GM19438 (cell line): ENCODE measurements at regions not wholly inside any gene's neighbourhood (a gene's known extent, or its start where the extent isn't known, plus 50 kb on each side); places are given as distances from the start of the nearest gene placed in this dataset.
A peak's percentile ranks its signal among the peaks of the same experiment; 100 is the strongest.

Experiments used
- ATAC-seq: cut with Tn5 transposase; IDR thresholded peaks from one replicate; pipeline ENCODE4 v1.9.1; 2021; ENCODE audit warnings: low read depth; ENCODE audit not compliant: unreplicated experiment

- ATAC-seq: no peak
Observed at GRCh38 chr6:105781915-105782314, 304.2 kb upstream of the PRDM1 start.

- no peak for ATAC-seq
Observed at GRCh38 chr6:105781248-105781647, 304.9 kb upstream of the PRDM1 start.

DNA sequence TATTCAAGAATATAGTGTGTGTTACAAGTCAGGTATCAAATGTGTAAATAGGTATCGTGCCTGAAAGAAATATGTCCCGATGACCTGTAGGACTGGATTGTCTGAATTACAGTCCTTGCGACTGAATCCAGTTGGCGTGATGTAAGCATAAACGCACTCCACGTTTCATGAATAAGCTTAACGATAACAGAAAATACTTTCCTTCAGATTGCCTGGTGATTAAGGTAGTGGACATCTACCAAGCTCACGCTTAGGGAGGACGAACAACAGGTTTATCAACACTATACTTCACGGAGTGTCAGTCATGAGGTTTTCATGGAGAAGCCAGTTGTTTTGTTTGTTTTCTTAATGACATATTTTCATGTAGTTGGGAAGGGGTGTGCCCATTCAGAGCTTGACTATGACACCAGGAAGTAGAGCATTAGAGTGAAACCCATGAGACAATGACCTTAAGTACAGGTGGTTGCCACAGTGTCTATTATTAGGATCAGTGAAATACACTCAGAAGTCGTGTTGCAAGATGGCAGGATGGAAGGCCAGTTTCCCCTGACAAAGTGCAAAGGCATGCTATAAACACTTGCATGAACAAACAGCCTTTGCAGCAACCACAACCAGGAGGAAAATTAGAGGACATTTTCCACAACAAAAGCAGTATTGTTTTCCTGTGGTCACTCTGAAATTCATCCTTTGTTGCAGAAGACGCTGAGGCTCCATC is 305.8 kb upstream of the PRDM1 start:
- ATAC-seq: no peak

GRCh38 chr6:105779110-105779509 is 307.0 kb upstream of the PRDM1 start:
- ATAC-seq: no peak

DNA sequence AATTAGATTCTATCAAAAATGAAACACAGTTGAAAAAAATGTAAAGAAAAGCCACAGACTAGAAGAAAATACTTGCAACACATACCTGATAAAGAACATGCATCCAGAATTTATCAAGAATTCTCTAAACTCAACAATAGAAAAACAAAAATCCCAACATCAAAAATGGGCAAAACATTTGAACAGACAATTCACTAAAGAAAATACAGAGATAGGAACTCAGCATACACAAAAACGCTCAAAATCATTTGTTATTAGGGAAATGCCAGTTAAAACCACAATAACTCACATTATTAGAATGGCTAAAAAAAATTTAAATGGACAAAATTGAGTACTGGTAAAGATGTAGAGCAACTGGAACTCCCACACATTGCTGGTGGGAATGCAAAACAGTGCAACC is 311.0 kb upstream of the PRDM1 start:
- ATAC-seq: no peak

- no peak for ATAC-seq
Observed at GRCh38 chr6:105774247-105774646, 311.9 kb upstream of the PRDM1 start.

DNA sequence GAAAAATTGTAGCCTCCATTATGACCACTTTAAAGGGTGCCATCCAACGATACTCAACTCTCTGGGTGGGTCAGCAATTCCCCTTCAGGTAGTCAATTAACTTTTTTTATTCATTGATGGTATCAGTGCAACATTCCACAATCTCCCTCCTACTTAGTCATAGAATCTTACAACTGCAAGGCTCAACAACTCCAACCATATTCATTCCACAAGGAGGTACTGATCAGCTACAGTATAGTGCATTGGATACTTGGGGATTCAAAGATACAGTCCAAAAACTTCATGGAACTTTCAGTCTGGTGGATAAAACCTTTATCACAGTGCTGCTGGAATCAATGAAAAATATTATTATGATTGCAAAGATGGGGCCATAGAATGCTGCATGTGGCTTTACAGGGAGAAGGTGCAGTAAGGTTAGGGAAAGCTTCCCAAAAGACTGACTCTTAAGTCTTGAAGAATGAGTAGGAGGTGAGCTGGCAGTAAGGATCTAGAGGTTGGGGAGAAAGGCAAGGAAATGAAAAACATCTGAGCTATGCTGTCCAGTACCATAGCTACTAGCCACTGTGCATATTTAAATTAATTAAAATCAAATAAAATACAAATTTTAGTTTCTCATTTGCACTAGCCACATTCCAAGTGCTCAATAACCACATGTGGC is 314.7 kb upstream of the PRDM1 start:
- ATAC-seq: no peak

GRCh38 chr6:105769987-105770386 is 316.1 kb upstream of the PRDM1 start:
- no peak for ATAC-seq

DNA sequence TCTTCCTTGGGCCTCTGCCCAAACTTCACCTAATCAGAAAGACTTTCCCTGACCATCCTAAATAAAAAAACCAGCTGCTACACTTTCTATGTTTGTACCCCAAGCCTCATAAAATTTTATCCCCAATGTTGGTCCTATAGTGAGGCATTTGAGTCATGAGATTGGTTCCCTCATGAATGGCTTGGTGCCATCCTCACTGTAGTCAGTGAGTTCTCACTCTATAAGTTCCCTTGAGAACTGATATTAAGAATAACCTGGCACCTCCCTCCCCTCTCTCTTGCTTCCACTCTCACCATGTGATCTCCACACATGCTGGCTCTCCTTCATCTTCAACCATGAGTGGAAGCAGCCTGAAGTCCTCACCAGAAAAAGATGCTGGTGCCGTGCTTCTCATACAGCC is 316.9 kb upstream of the PRDM1 start:
- ATAC-seq: no peak

DNA sequence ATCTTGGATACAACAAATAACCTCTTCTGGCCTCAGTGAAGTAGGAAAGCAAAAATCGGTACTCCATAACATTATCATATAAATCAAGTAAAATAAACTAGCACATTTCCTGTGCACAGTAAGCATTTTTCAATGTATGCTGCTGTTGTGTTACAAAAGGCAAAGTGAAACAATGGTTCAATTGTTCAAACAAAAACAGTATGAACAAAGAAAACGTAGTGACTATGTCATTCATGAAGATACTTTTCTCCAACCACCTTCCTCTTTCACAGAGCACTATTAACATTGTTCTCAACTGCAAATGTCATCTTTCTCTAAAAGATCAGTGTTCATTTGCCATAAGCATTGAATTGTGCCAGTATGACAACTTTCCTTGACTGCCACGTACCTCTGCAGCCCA is 318.6 kb upstream of the PRDM1 start:
- ATAC-seq: no peak

DNA sequence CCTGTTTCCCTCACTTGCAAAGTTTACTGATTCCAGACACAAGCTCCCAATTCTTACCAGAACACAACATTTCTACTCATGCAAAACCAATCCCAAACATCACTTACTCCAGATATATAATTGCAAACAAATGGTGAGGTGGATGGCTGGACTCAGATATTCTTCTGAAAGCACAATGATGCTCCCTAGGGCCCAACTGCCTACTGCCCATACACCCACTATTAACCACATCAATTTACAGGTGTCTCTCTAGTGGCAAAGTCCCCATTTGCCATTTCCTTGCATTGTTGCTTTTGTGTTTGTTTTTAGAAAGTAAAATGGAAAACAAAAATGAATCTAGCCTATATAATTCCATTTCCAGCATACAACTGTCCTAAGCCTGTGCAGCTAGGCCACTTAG is 320.9 kb upstream of the PRDM1 start:
- no peak for ATAC-seq

DNA sequence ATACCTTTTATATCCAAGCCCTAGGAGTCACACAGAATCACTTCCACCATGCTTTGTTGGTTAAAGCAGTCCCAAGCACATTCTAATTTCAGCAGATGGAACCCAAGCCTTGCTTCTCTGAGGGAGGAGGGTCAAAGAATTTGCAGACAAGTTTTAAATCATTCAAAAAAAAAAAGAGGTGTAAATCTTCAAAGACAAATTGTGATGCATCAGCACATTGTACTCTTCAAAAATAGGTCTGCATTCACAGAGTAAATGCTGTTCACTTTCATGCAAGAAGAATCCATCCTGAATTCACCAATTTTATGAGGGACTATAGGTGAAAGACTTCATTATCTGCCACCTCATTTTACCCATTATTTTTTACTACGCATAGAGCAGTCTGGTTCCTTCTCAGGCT is 321.8 kb upstream of the PRDM1 start:
- ATAC-seq: no peak

DNA sequence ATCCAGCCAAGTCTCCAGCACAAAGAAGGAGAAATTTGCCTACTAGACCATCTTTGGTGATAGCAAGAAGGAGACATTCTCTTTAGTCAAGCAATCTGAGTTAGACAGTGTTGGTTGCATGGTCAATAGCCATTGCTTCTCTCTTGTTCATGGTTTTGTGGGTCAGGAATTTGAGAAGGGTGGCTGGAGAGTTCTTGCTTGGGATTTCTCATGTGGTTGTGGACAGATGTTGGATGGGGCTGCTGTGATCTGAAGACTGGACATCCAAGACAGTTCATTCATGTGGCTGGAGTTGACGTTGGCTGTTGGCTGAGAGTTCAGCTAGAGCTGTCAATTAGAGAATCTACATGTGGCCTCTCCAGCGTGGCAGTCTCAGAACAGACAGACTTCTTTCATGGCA is 322.3 kb upstream of the PRDM1 start:
- no peak for ATAC-seq

- no peak for ATAC-seq
Observed at GRCh38 chr6:105760746-105761145, 325.4 kb upstream of the PRDM1 start.

GRCh38 chr6:105759946-105760345 is 326.2 kb upstream of the PRDM1 start:
- no peak for ATAC-seq

- ATAC-seq: no peak
Observed at GRCh38 chr6:105759015-105759414, 327.1 kb upstream of the PRDM1 start.

DNA sequence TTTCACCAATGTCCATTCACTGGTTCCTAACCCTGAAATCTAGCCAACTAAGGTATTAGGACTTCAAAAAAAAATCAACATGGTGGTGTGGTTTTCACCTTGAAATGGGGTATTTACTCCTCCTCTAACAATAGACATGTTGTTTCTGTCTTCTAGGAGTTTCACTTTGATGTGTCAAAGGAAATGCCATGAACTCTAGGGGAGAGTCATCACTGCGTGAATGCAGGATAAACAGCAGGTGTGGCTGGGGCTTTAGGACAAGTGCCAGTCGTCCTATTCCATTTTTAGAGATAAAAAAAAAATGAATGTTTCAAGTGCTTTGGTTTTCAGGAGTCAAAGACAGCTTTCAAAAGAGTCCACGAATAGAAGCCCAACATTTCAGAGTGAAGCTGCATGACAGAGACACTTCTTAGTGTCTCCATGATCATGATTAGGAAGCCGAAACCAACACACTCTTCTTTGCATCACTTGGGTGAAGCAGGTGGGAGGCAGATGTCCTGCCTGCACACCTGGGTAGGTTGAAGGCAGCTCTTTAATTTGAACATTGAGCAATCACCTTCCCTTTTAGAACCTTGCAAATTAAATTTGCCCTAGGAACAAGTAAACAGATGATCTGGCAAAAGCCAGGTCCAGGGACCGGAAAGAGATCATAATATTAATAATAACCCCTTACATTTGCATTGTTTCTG is 328.5 kb upstream of the PRDM1 start:
- ATAC-seq: peak; percentile 97

GRCh38 chr6:105755885-105756284 is 330.3 kb upstream of the PRDM1 start:
- no peak for ATAC-seq

DNA sequence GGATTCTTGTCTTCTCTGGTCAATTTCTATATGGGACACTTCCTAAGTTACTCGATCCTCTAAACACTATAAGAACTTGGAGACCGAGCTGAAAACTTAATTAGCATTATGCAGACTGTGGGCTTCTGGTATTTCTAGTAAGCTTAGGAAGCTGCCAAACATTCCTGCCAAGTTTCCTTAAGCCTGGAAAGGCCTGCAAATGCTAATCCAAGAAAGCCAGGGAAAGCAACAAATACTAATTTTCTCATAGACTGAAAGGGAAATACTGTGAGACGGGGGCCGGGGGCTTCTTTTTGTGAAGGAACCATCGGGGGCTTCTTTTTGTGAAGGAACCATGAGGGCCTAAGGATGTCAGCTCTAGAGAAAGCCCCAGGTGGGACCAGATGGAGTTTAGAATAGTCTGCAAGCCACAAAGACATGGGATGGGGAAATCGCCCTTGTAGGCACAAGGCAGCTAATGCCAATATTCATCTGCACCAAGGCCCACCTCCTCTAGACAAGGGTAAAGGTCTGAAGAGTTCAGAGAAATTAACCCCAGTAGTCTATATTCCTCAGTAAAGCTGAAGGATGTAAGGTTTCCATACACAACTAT is 332.4 kb upstream of the PRDM1 start:
- no peak for ATAC-seq

- ATAC-seq: no peak
Observed at GRCh38 chr6:105753207-105753606, 332.9 kb upstream of the PRDM1 start.

- ATAC-seq: no peak
Observed at GRCh38 chr6:105750089-105750488, 336.0 kb upstream of the PRDM1 start.
